ENCODE measurements at regions not wholly inside any gene's neighbourhood (a gene's known extent, or its start where the extent isn't known, plus 50 kb on each side); places are given as distances from the start of the nearest gene placed in this dataset.

DNA sequence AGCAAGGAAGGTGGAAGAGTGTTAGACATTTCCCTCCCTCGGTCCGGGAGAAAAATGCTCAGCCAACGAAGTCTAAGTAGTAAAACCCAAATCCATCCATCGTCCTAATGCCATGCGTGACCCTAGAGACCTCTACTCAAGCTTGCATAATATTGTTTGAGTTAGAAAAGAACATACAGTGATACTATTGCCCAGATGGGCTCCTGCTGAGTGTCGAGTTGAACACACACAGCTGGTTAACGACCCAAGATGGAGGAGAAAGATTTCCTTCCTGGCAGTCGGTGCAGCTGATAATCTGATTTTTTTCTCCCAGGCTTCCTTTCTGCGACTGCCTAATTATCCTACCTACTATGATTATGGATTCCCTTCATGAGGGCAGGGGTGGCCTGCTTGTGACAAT is 164.4 kb upstream of the KCNG1 start:
- TF ChIP-seq CTCF (conservative IDR thresholded peaks at IDR 0.05; ENCODE audit: low read depth, low read length): no peak
- TF ChIP-seq EZH2phosphoT487 (IDR thresholded peaks at IDR 0.05; ENCODE audit: borderline replicate concordance, low read length): no peak
- TF ChIP-seq EZH2 (IDR thresholded peaks at IDR 0.05; ENCODE audit: low read length, unreplicated experiment): no peak

All from PC-3 (cell line).